ENCODE measurements at regions not wholly inside any gene's neighbourhood (a gene's known extent, or its start where the extent isn't known, plus 50 kb on each side); places are given as distances from the start of the nearest gene placed in this dataset.

- Mint-ChIP-seq H3K9me3 (no peaks in the 10 kb centered on the region), H3K27ac (no peak overlapping the region), H3K4me1 (ENCODE audit: low read depth) (no peaks in the 10 kb centered on the region), H3K4me3 (no peak overlapping the region), H3K27me3 (ENCODE audit: low read depth) (peaks cover 16% of the 10 kb centered on the region), H3K36me3 (ENCODE audit: insufficient read depth in 2 of 2) (no peaks in the 10 kb centered on the region)
- DNase-seq, result no peak
- ATAC-seq (replicated peaks in 1 of 2), result no peak
These were observed 66.6 kb upstream of the ELOVL6 start for GRCh38 chr4:110265001-110265400.

GRCh38 chr4:110260299-110260698, 61.9 kb upstream of the ELOVL6 start:
- Mint-ChIP-seq H3K36me3 (ENCODE audit: insufficient read depth in 2 of 2) (no peaks in the 10 kb centered on the region), H3K9me3 (no peaks in the 10 kb centered on the region), H3K27me3 (ENCODE audit: low read depth) (peaks cover 14% of the 10 kb centered on the region), H3K27ac (no peak overlapping the region), H3K4me1 (ENCODE audit: low read depth) (no peaks in the 10 kb centered on the region), H3K4me3 (no peak overlapping the region)
- ATAC-seq (replicated peaks in 1 of 2), result no peak
- no peak for DNase-seq

GRCh38 chr4:110250023-110250387, 51.6 kb upstream of the ELOVL6 start:
- no peaks in the 10 kb centered on the region for H3K9me3 Mint-ChIP-seq
- H3K27me3 Mint-ChIP-seq (ENCODE audit: low read depth), result peaks cover 17% of the 10 kb centered on the region
- ATAC-seq (replicated peaks in 1 of 2), result no peak
- H3K27ac Mint-ChIP-seq, result no peak overlapping the region
- no peak for DNase-seq
- no peaks in the 10 kb centered on the region for H3K36me3 Mint-ChIP-seq (ENCODE audit: insufficient read depth in 2 of 2)
- no peaks in the 10 kb centered on the region for H3K4me1 Mint-ChIP-seq (ENCODE audit: low read depth)
- H3K4me3 Mint-ChIP-seq, result no peak overlapping the region

DNA sequence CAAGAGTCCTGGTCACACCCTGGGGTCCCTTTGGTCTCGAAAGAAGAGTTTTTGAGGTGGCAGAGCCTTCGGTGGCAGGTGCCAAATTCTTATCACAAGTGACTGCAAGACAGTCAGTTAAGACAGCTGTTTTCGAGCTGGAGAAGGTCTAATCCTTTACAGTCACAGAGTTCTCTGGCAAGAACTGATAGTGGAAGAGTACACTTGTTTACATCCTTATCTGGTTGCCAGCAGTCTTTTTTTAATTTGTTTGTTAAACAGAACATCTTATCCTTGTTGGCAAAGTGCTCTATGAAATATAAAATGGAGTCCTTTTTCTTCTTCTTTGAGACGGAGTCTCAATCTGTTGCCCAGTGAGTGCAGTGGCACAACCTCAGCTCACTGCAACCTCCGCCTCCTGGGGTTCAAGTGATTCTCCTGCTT, 50.4 kb upstream of the ELOVL6 start:
- no peak overlapping the region for H3K4me3 Mint-ChIP-seq
- no peaks in the 10 kb centered on the region for H3K9me3 Mint-ChIP-seq
- H3K36me3 Mint-ChIP-seq (ENCODE audit: insufficient read depth in 2 of 2), result no peaks in the 10 kb centered on the region
- peaks cover 18% of the 10 kb centered on the region for H3K27me3 Mint-ChIP-seq (ENCODE audit: low read depth)
- DNase-seq, result no peak
- ATAC-seq (replicated peaks in 1 of 2), result no peak
- no peak overlapping the region for H3K27ac Mint-ChIP-seq
- no peaks in the 10 kb centered on the region for H3K4me1 Mint-ChIP-seq (ENCODE audit: low read depth)
